LHCN-M2 (cell line): ENCODE measurements at regions not wholly inside any gene's neighbourhood (a gene's known extent, or its start where the extent isn't known, plus 50 kb on each side); places are given as distances from the start of the nearest gene placed in this dataset.

Experiments used
- DNase-seq: peaks from one replicate; pipeline ENCODE4 v3.0.0-alpha.2; 2012; ENCODE audit warnings: low read depth

- DNase-seq = no peak
These were observed 75.8 kb downstream of the DAD1 start for GRCh38 chr14:22513066-22513812.

- DNase-seq = no peak
These were observed 76.8 kb downstream of the DAD1 start for GRCh38 chr14:22512106-22512814.

GRCh38 chr14:22510527-22511110 lies 78.4 kb downstream of the DAD1 start:
- DNase-seq = no peak

GRCh38 chr14:22509751-22510300 lies 79.2 kb downstream of the DAD1 start:
- DNase-seq = no peak

GRCh38 chr14:22509036-22509709 lies 79.9 kb downstream of the DAD1 start:
- no peak for DNase-seq

- DNase-seq = no peak
These were observed 80.4 kb downstream of the DAD1 start for GRCh38 chr14:22508662-22509035.

- no peak for DNase-seq
These were observed 80.9 kb downstream of the DAD1 start for GRCh38 chr14:22508150-22508457.

- no peak for DNase-seq
These were observed 82.2 kb downstream of the DAD1 start for GRCh38 chr14:22506778-22507351.

GRCh38 chr14:22506378-22506710 lies 82.7 kb downstream of the DAD1 start:
- DNase-seq = no peak

- no peak for DNase-seq
These were observed 83.2 kb downstream of the DAD1 start for GRCh38 chr14:22505697-22506377.

GRCh38 chr14:22505309-22505696 lies 83.7 kb downstream of the DAD1 start:
- no peak for DNase-seq

GRCh38 chr14:22502551-22502950 lies 86.5 kb downstream of the DAD1 start:
- DNase-seq = no peak

GRCh38 chr14:22502007-22502406 lies 87.0 kb downstream of the DAD1 start:
- no peak for DNase-seq

GRCh38 chr14:22500954-22501726 lies 87.9 kb downstream of the DAD1 start:
- DNase-seq = no peak

- DNase-seq = no peak
These were observed 88.5 kb downstream of the DAD1 start for GRCh38 chr14:22500525-22500924.

GRCh38 chr14:22497671-22498093 lies 91.3 kb downstream of the DAD1 start:
- no peak for DNase-seq

GRCh38 chr14:22497144-22497423 lies 91.9 kb downstream of the DAD1 start:
- DNase-seq = no peak

- DNase-seq = no peak
These were observed 94.4 kb downstream of the DAD1 start for GRCh38 chr14:22494486-22495135.

- no peak for DNase-seq
These were observed 95.3 kb downstream of the DAD1 start for GRCh38 chr14:22493753-22494152.
